B cell (primary cell): ENCODE measurements at regions not wholly inside any gene's neighbourhood (a gene's known extent, or its start where the extent isn't known, plus 50 kb on each side); places are given as distances from the start of the nearest gene placed in this dataset.

ENCODE experiments used
- EZH2 ChIP-seq: IDR thresholded peaks from 2 replicates; pipeline ENCODE4 v1.6.1; 2012; ENCODE audit warnings: borderline replicate concordance, low read depth, mild to moderate bottlenecking, moderate library complexity, low read length; ENCODE audit not compliant: insufficient read depth, poor library complexity, severe bottlenecking
- TF ChIP-seq, protein P1 (sequence below): fragments of 200-600 bp; IDR thresholded peaks from one replicate; pipeline ENCODE4 v1.8.0; 2022; ENCODE audit warnings: antibody characterized with exemption, mild to moderate bottlenecking

DNA sequence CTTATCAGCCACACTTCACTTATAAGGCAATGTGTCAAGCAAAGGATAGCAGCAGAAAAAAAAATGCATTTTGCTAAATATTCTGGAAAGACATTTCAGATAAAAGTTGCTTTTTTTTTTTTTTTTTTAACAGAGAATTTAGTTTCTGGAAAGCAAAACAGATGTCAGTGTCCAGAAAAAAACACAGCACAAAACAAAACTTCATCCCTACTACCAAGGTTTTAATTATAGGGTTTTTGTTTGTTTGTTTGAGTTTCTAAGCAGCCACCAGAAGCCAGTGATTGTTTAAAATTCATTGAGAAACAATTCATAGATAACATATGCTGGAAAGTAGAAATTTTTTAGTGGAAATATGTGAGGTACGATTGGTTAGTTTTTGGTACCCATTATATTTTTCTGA is 1202.7 kb downstream of the OTOL1 start:
- TF ChIP-seq, protein P1, sequence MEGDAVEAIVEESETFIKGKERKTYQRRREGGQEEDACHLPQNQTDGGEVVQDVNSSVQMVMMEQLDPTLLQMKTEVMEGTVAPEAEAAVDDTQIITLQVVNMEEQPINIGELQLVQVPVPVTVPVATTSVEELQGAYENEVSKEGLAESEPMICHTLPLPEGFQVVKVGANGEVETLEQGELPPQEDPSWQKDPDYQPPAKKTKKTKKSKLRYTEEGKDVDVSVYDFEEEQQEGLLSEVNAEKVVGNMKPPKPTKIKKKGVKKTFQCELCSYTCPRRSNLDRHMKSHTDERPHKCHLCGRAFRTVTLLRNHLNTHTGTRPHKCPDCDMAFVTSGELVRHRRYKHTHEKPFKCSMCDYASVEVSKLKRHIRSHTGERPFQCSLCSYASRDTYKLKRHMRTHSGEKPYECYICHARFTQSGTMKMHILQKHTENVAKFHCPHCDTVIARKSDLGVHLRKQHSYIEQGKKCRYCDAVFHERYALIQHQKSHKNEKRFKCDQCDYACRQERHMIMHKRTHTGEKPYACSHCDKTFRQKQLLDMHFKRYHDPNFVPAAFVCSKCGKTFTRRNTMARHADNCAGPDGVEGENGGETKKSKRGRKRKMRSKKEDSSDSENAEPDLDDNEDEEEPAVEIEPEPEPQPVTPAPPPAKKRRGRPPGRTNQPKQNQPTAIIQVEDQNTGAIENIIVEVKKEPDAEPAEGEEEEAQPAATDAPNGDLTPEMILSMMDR, result no peak
- TF ChIP-seq EZH2, result no peak
